ENCODE measurements at regions not wholly inside any gene's neighbourhood (a gene's known extent, or its start where the extent isn't known, plus 50 kb on each side); places are given as distances from the start of the nearest gene placed in this dataset.

DNA sequence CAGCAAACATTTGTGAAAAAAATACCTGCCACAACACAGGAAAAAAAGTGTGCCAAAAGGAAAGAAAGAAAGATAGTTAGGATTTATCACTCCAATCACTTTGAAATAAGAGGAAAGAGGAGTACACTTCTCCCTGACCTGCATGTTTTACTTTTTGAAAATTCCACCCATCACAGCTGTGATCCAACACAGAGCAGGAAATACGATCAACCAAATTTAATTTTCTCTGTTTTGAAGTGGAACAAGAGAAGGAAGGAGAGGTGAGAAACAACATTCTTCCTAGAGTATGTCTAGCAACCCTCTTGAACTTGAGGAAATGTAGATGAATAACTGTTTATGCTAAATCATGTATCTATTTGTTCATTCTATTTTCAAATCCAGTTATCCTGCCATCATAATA lies 284.7 kb upstream of the SYT1 start:
- Histone ChIP-seq H2AFZ (ENCODE audit: low read depth) (no peak overlapping the region), H3K36me3 (replicated peaks in 1 of 2; ENCODE audit: control insufficient read depth in 1 of 2, insufficient read depth in 2 of 2, low read length in 1 of 2) (no peaks in the 10 kb centered on the region), H3K27me3 (ENCODE audit: insufficient read depth) (no peaks in the 10 kb centered on the region), H3K9me3 (peaks cover 7% of the 10 kb centered on the region; the same call in 1 of the 2 replicates), H3K9ac (no peak overlapping the region), H3K4me2 (no peak overlapping the region), H3K79me2 (ENCODE audit: insufficient read depth) (no peaks in the 10 kb centered on the region), H3K27ac (ENCODE audit: low read depth in 2 of 2, low read length in 1 of 2) (no peak overlapping the region), H3K4me1 (ENCODE audit: control insufficient read depth in 1 of 2, insufficient read depth in 2 of 2, low read depth in 1 of 2, low read length in 1 of 2) (no peaks in the 10 kb centered on the region), H3K4me3 (ENCODE audit: low read depth in 2 of 2, low read length in 1 of 2) (no peak overlapping the region), H4K20me1 (ENCODE audit: insufficient read depth) (no peaks in the 10 kb centered on the region), H3F3A (replicated peaks; ENCODE audit: insufficient read depth) (no peaks in the 10 kb centered on the region), H3K9me2 (no peaks in the 10 kb centered on the region)
- WGBS (ENCODE audit: low lambda C conversion rate), result 78% methylated on average over 1 of the region's 1 CpG
- DNase-seq, result no peak
- TF ChIP-seq ELF1 (IDR thresholded peaks at IDR 0.05) (no peak), FOXJ3 (CRISPR knock-in tag; IDR thresholded peaks at IDR 0.05) (no peak), RCOR1 (IDR thresholded peaks at IDR 0.05; ENCODE audit: low read length) (no peak), EP300 (IDR thresholded peaks at IDR 0.05; ENCODE audit: borderline replicate concordance in 1 of 2, low read depth in 1 of 2, low read length in 1 of 2) (no peak), FOXM1 (IDR thresholded peaks at IDR 0.05; ENCODE audit: low read depth) (no peak), TAF1 (IDR thresholded peaks at IDR 0.05; ENCODE audit: borderline replicate concordance, low read depth, low read length) (no peak), YY1 (IDR thresholded peaks at IDR 0.05; ENCODE audit: low read depth) (no peak), NFIC (IDR thresholded peaks at IDR 0.05; ENCODE audit: borderline replicate concordance) (no peak), GATA2 (CRISPR knock-in tag; IDR thresholded peaks at IDR 0.05) (no peak), SMC3 (IDR thresholded peaks at IDR 0.05; ENCODE audit: low read depth, low read length) (no peak)
- TF ChIP-seq, protein P1, sequence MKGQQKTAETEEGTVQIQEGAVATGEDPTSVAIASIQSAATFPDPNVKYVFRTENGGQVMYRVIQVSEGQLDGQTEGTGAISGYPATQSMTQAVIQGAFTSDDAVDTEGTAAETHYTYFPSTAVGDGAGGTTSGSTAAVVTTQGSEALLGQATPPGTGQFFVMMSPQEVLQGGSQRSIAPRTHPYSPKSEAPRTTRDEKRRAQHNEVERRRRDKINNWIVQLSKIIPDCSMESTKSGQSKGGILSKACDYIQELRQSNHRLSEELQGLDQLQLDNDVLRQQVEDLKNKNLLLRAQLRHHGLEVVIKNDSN (IDR thresholded peaks at IDR 0.05; ENCODE audit: borderline replicate concordance, low read depth), result no peak
- TF ChIP-seq, protein P2, sequence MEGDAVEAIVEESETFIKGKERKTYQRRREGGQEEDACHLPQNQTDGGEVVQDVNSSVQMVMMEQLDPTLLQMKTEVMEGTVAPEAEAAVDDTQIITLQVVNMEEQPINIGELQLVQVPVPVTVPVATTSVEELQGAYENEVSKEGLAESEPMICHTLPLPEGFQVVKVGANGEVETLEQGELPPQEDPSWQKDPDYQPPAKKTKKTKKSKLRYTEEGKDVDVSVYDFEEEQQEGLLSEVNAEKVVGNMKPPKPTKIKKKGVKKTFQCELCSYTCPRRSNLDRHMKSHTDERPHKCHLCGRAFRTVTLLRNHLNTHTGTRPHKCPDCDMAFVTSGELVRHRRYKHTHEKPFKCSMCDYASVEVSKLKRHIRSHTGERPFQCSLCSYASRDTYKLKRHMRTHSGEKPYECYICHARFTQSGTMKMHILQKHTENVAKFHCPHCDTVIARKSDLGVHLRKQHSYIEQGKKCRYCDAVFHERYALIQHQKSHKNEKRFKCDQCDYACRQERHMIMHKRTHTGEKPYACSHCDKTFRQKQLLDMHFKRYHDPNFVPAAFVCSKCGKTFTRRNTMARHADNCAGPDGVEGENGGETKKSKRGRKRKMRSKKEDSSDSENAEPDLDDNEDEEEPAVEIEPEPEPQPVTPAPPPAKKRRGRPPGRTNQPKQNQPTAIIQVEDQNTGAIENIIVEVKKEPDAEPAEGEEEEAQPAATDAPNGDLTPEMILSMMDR (IDR thresholded peaks at IDR 0.05), result no peak
- POLR2A ChIA-PET, result no interaction called here
- CTCF ChIA-PET, result interaction anchor here (1.4 kb wide), 1 partner anchor 17 kb away, joined by 3 read pairs; no protein-coding TSS in a partner anchor

DNA sequence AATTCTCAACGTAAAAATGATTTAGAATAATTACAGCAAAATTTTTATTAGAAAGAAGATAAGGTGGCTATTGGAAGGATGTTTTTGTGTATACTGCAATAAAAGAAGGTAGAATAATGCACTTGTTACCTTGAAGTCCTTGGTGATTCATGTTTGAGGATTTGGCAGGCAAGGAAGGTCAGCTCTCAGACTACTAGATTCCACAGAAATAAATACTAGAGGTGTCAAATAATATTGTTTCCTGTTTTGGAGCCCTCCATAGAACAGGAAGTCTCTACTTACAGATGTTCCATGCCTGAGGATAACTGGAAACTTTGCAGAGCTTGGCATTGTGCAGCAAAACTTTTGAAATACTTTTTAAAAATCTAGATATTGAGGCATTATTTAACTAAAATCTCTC lies 284.3 kb upstream of the SYT1 start:
- Histone ChIP-seq H3K4me1 (ENCODE audit: control insufficient read depth in 1 of 2, insufficient read depth in 2 of 2, low read depth in 1 of 2, low read length in 1 of 2) (no peaks in the 10 kb centered on the region), H3K9me2 (no peaks in the 10 kb centered on the region), H3K27ac (ENCODE audit: low read depth in 2 of 2, low read length in 1 of 2) (no peak overlapping the region), H3K79me2 (ENCODE audit: insufficient read depth) (no peaks in the 10 kb centered on the region), H3K9ac (no peak overlapping the region), H3K27me3 (ENCODE audit: insufficient read depth) (no peaks in the 10 kb centered on the region), H3K36me3 (replicated peaks in 1 of 2; ENCODE audit: control insufficient read depth in 1 of 2, insufficient read depth in 2 of 2, low read length in 1 of 2) (no peaks in the 10 kb centered on the region), H3K4me3 (ENCODE audit: low read depth in 2 of 2, low read length in 1 of 2) (no peak overlapping the region), H3F3A (replicated peaks; ENCODE audit: insufficient read depth) (no peaks in the 10 kb centered on the region), H2AFZ (ENCODE audit: low read depth) (no peak overlapping the region), H4K20me1 (ENCODE audit: insufficient read depth) (no peaks in the 10 kb centered on the region), H3K4me2 (no peak overlapping the region), H3K9me3 (peaks cover 11% of the 10 kb centered on the region; the same call in 1 of the 2 replicates)
- TF ChIP-seq EP300 (IDR thresholded peaks at IDR 0.05; ENCODE audit: borderline replicate concordance in 1 of 2, low read depth in 1 of 2, low read length in 1 of 2), result no peak
- no peak for TF ChIP-seq NFIC (IDR thresholded peaks at IDR 0.05; ENCODE audit: borderline replicate concordance)
- TF ChIP-seq, protein P3, sequence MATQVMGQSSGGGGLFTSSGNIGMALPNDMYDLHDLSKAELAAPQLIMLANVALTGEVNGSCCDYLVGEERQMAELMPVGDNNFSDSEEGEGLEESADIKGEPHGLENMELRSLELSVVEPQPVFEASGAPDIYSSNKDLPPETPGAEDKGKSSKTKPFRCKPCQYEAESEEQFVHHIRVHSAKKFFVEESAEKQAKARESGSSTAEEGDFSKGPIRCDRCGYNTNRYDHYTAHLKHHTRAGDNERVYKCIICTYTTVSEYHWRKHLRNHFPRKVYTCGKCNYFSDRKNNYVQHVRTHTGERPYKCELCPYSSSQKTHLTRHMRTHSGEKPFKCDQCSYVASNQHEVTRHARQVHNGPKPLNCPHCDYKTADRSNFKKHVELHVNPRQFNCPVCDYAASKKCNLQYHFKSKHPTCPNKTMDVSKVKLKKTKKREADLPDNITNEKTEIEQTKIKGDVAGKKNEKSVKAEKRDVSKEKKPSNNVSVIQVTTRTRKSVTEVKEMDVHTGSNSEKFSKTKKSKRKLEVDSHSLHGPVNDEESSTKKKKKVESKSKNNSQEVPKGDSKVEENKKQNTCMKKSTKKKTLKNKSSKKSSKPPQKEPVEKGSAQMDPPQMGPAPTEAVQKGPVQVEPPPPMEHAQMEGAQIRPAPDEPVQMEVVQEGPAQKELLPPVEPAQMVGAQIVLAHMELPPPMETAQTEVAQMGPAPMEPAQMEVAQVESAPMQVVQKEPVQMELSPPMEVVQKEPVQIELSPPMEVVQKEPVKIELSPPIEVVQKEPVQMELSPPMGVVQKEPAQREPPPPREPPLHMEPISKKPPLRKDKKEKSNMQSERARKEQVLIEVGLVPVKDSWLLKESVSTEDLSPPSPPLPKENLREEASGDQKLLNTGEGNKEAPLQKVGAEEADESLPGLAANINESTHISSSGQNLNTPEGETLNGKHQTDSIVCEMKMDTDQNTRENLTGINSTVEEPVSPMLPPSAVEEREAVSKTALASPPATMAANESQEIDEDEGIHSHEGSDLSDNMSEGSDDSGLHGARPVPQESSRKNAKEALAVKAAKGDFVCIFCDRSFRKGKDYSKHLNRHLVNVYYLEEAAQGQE (IDR thresholded peaks at IDR 0.05; ENCODE audit: low read depth, low read length), result no peak
- no peak for TF ChIP-seq RXRA (IDR thresholded peaks at IDR 0.05; ENCODE audit: borderline replicate concordance, low read depth)
- no peak for TF ChIP-seq POLR2AphosphoS5 (IDR thresholded peaks at IDR 0.05; ENCODE audit: low read depth, low read length)
- TF ChIP-seq EZH2phosphoT487 (IDR thresholded peaks at IDR 0.05; ENCODE audit: borderline replicate concordance, low read depth), result no peak
- TF ChIP-seq, protein P4, sequence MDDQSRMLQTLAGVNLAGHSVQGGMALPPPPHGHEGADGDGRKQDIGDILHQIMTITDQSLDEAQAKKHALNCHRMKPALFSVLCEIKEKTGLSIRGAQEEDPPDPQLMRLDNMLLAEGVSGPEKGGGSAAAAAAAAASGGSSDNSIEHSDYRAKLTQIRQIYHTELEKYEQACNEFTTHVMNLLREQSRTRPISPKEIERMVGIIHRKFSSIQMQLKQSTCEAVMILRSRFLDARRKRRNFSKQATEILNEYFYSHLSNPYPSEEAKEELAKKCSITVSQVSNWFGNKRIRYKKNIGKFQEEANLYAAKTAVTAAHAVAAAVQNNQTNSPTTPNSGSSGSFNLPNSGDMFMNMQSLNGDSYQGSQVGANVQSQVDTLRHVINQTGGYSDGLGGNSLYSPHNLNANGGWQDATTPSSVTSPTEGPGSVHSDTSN (IDR thresholded peaks at IDR 0.05), result no peak
- TF ChIP-seq GABPA (IDR thresholded peaks at IDR 0.05; ENCODE audit: low read depth), result no peak
- TF ChIP-seq TEAD4 (IDR thresholded peaks at IDR 0.05; ENCODE audit: borderline replicate concordance, insufficient read depth), result no peak
- no peak for TF ChIP-seq TAF1 (IDR thresholded peaks at IDR 0.05; ENCODE audit: borderline replicate concordance, low read depth, low read length)
- TF ChIP-seq NRF1 (IDR thresholded peaks at IDR 0.05; ENCODE audit: low read depth, low read length), result no peak
- TF ChIP-seq TCF12 (IDR thresholded peaks at IDR 0.05), result no peak
- TF ChIP-seq MXI1 (IDR thresholded peaks at IDR 0.05; ENCODE audit: low read depth, low read length), result no peak
- CTCF ChIA-PET, result interaction anchor here (1.4 kb wide), 1 partner anchor 18 kb away, joined by 3 read pairs; no protein-coding TSS in a partner anchor
- 34% methylated on average over 1 of the region's 1 CpG for WGBS (ENCODE audit: low lambda C conversion rate)
- no peak for DNase-seq
- POLR2A ChIA-PET, result no interaction called here
